ENCODE measurements at regions not wholly inside any gene's neighbourhood (a gene's known extent, or its start where the extent isn't known, plus 50 kb on each side); places are given as distances from the start of the nearest gene placed in this dataset.

DNA sequence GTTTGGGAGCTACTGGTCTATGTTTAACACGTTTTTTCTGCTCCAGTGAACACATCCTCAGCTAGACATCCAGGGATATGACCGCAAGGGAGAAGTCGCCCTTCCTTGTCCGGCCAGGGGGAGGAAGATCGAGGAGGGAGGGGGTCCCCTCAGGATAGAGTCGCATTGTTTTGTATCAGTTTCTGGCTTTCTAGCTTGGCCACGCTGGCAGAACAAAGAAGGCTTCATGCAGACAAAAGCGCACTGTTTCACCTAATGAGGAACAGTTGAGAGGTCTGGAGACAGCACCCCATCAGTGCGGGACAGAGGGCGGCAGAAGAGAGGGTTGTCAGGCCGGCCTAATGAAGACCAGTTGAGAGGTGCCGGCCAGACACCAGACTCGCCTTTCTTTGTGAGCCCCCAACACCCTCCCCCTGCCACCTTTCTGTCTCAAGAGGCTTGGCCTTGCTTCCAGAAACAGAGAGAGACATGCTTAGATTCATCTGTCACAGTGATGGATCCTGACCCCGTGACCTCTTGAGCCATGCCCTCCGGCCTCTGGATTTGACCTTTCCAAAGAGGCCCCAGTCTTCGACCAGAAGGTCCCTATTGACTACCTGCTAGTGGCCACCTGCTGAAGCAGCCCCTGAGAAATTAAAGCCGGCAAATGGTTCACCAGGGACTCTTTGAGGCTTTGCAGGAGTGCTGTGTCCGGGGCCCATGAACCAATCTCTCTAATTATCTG lies 254.7 kb upstream of the TBX3 start:
- peak; percentile 78 for DNase-seq (ENCODE audit: low spot score)

DNA sequence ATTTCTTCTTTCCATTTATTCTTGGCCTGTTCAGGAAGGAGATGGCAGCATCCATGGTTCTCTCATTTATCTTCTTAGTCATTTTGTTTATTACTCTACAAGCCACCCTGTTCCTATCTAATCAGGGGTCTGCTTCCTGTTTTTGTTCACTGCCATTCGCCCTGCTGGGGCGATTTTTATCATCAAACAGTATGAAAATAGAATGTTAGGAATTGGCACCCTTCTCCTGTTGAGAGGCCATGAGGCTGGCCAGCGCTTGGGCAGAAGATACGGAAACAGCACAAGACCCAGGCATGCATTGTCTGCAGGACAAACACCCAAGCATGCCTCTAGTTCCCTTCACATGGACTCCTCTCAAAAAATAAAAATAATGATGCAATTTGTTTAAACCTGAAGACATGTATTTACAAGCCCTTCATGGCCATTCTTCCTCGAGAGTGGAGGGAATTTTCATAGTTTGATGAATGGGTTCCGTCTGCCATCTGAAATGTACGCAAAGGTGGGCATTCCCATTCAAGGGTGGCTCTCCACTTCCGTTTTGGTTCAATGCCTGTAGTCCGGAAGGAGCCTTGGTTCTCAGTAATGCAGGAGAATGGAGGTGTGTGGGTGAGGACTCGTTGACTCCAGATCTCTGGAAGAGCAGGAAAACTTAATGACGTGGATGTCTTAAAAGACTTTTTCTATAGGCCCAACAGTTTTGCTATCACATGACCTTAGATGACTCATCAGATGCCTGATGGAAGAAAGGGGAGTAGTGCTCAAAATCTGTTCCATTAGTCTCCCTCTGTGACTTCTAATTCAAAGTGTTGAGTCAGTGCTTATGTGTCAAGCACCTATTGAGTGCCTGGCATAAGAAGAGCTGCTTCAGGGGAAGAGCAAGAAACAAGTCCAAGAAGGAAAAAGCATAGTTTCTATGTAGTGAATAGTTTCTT lies 252.4 kb upstream of the TBX3 start:
- no peak for DNase-seq (ENCODE audit: low spot score)

DNA sequence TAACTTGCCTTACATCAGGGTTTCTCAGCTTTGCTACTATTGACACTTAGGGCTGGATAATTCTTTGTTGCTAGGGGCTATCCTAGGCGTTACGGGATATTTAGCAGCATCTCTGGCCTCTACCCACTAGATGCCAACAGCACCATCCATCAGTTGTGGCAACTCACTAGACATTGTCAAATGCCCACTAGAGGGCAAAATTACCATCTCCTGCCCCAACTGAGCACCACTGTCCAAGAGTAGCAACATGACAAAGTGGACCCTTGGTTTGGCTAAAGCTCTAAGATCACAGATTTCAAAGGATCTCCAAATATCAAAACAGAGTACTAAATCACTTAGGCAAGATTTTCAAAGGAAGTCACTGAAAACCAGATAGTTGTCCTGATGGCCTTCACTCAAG lies 251.7 kb upstream of the TBX3 start:
- DNase-seq (ENCODE audit: low spot score), result no peak

- no peak for DNase-seq (ENCODE audit: low spot score)
These were observed 249.6 kb upstream of the TBX3 start for GRCh38 chr12:114933428-114934160.

- DNase-seq (ENCODE audit: low spot score), result no peak
These were observed 248.8 kb upstream of the TBX3 start for GRCh38 chr12:114932806-114933205.

GRCh38 chr12:114931025-114931424 lies 247.1 kb upstream of the TBX3 start:
- DNase-seq (ENCODE audit: low spot score), result no peak

DNA sequence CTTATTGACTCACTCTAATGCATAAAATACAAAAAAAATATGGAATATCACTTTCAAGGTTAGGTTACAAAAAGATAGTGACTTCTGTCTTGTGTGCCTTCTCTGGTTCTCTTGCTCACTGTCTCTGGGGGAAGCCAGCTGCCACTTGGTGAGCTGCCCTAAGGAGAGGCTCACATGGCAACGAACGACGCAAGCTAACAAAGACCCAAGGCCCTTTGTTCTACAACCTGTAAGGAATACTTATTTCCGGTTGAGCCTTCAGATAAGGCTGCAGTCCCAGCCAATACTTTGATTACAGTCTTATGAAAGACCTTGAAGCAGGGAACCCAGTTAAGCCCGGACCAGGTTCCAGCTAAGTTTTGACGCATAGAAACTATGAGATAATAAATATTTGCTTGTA lies 242.4 kb upstream of the TBX3 start:
- DNase-seq (ENCODE audit: low spot score), result no peak

DNA sequence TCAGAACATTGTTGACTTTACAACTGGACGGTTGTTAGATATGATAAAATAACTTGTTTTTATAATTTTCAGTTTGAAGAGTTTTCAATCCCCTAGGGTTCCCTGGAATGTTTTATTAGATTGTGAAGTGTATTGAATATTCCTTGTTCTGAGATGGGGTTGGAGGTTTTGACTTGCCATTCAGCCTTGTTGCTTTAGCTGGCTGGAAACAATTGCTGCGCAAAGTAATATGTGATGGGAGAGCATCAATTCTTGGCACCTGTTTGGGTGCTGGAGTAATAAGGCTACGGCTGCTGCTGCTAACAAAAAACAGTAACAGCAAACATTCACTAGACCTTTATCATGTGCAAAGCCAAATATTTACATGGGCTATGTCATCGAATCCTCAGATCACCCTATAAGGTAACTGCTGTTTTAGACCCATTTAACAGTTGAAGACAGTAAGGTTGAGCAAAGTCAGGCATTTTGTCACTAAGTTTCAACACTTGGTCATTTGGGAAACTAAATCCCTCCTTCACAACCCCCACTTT lies 241.0 kb upstream of the TBX3 start:
- no peak for DNase-seq (ENCODE audit: low spot score)

- no peak for DNase-seq (ENCODE audit: low spot score)
These were observed 237.8 kb upstream of the TBX3 start for GRCh38 chr12:114921781-114922180.

DNA sequence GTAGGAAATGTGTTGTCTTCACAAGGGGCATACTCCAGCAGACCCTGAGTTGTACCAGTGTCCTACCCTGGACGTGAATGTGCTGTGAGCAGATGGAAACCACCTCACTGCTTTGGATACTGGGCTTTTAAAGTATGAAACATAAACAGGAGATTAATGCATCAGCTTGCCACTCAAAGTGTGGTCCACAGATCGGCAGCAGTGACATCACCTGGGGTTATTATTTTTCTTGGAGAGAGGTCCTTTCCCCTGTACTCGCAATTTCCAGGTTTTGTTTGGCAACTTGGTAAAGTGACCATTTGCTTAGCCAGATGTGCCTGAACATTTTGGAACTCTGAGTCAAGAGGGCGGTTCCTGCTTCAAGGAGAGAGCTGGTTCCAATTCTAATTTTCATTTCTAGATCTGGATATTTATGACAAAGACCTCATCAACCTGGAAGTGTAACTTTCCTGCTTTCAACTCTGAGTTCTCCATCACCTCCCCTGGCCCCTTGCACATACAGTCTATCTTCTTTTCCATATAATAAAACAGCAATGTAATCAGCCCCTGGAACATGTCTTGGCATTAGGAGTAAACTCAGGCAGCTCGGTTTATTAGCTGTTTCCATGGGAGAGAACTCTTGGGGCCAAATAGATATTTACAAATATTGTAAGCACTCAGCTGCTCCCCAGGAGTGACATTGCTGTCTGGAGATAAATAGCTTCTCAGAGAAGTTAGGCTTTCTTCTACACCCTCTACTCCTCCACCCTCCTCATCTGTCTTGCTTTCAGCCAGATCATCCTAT lies 237.0 kb upstream of the TBX3 start:
- no peak for DNase-seq (ENCODE audit: low spot score)

DNA sequence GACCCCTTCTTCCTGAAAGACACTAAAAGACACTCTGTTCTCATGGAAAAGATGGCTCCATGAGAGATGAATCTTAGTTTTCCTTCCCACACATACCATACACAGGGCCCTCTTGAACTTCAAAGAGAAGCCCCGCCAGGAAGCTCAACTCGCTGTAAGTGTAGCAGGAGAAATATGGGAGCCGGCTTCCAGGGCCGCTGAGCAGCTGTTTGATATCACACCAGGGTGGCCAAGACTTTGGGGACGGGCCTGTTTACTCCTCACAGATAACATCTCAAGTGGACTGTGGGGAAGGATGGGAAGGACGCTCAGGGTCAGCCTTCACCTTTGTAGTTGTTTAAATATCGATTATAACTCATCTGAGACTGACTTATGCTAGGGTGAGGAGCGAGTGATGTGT lies 235.5 kb upstream of the TBX3 start:
- DNase-seq (ENCODE audit: low spot score), result no peak

GRCh38 chr12:114918535-114919233 lies 234.7 kb upstream of the TBX3 start:
- no peak for DNase-seq (ENCODE audit: low spot score)

- DNase-seq (ENCODE audit: low spot score), result no peak
These were observed 234.0 kb upstream of the TBX3 start for GRCh38 chr12:114917953-114918352.

DNA sequence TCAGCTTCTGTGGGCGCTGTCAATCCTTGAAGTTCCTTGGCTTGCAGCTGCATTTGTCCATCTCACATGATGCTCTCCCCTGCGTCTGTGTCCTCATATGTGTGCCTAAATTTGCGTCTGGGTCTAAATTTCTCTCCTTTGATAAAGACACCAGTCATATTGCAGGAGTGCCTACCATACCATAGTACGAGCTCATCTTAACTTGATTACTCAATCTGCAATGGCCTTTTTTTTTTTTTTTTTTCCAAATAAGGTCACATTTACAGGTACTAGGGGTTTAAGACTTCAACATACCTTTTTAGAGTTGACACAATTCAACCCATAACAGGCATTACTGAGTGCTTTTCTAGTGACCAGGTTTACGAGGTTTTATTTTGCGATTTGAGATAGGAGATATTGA lies 233.3 kb upstream of the TBX3 start:
- DNase-seq (ENCODE audit: low spot score), result no peak

GRCh38 chr12:114916541-114916940 lies 232.6 kb upstream of the TBX3 start:
- DNase-seq (ENCODE audit: low spot score), result no peak

DNA sequence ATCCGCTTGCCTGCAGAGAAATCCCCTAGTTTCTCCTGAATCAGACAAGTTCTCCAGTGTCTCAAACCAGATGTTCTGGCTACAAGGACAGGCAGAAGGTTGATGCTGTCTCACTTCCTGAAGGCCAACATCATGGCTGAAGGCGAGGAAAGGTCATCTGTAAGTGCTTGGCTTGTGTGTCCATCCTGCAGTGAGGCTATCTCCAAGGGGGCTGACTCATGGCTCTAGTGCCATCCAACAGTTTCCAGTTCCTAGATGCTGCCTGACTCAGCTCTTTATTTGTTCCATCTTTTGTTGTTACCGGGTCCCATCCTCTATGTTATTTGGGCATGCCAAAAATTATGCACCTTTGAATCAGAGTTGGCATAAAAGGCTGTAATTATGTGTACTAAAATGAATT lies 232.1 kb upstream of the TBX3 start:
- no peak for DNase-seq (ENCODE audit: low spot score)

DNA sequence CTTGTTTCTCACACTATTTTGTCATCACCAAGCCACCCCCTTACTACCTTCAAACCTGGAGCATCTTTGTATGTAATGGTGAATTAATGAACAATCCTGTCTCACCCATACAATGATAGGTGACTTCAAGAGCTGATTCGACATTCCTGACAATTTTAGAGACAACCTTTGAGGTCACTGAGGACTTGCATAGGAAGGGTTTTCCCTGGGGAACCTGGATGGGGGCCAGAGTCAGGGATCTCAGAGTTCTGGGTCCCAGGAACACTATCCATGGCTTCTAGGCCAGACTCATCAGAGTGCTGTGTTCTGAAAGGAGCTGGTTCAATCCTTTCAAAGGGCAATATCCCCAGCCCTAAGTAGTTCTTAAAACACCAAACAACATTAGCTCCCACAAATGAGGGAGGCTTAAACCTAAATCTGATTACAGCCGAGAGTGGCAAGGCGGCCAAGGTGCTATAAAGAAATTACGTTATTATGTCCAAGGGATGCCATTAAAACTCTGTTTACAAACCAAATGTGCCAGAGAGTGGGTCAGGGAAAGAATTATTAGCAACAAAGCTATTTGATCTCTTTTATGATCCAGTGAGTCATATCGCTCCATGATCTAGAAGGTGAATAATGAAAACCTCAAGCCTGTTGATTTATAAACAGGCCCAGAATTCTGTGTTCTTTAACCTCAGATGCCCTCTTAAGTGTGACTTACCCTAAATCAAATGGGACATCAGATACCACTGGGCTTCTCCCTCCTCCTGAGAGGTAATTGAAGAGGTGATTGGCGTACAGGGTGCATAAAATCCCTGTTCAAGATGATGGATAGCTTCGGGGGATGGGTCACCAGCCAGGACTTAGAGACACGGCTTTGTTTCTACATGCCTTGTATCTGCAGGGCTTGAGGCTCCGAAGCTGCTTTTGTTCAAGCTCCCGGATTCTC lies 230.2 kb upstream of the TBX3 start:
- DNase-seq (ENCODE audit: low spot score), result no peak

DNA sequence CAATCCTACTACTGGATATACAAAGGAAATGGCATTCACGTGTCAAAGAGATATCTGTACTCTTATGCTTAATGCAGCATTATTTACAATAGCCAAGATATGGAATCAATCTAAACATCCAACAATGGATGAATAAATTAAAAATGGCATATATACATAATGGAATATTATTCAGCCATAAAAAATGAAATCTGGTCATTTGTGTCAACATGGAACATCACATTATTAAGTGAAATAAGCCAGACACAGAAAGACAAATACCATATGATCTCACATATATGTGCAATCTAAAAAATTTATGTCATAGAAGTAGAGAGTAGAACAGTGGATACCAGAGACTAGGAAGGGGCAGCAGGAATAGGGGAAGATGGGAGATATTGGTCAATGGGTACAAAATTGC lies 228.8 kb upstream of the TBX3 start:
- no peak for DNase-seq (ENCODE audit: low spot score)

DNA sequence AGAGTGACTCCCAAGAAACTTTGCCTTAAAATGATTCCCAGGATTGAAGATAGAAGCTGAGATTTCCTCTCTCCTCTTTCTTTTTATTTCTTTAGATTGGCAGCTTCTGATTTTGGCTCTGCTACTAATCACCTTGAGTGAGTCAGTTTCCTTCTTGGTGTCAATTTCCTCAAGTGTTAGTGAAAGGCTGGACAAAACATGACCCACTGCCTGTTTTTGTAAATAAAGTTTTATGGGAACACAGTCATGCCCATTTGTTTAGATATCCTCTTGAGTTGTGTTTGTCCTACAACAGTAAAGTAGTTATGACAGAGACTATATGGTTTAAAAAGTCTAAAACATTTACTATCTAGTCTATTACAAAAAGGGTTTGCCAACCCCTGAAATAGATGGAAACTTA lies 227.2 kb upstream of the TBX3 start:
- DNase-seq (ENCODE audit: low spot score), result no peak

Measured in putamen (tissue), 1 donor.